Panc1 (cell line): ENCODE measurements at regions not wholly inside any gene's neighbourhood (a gene's known extent, or its start where the extent isn't known, plus 50 kb on each side); places are given as distances from the start of the nearest gene placed in this dataset.
"Not testable (repeated sequence)": the region's sequence is repeated elsewhere in the genome, so short reads cannot be mapped to it uniquely, and the experiment has no call there.

Source experiments
- ATAC-seq: fragments of 200-7000 bp; cut with Tn5 transposase; 2 replicates; pipeline ENCODE4 v1.9.1; 2020; ENCODE audit warnings: mild to moderate bottlenecking, moderate library complexity
- BruUV-seq: library from RNA; stranded (reverse); fragments of 400-500 nt; replicated peaks from 2 replicates; lab custom pipeline; 2021; lab: Mats Ljungman, UMichigan
- CTCF ChIA-PET: fragments of 300-600 bp; sonication (Branson Sonifier 250); formaldehyde crosslinking; loops from one replicate; lab custom pipeline; 2022; ENCODE audit warnings: antibody characterized with exemption; lab: Charles Lee
- POLR2A ChIA-PET: fragments of 300-600 bp; sonication (Branson Sonifier 250); formaldehyde crosslinking; loops from one replicate; lab custom pipeline; 2022; ENCODE audit warnings: antibody characterized with exemption; lab: Charles Lee
- DNase-seq: peaks from one replicate; pipeline ENCODE4 v3.0.0-alpha.2; 2010; ENCODE audit warnings: low read depth, low spot score
- H3K27ac ChIP-seq: 2 replicates; pipeline ENCODE4 v1.5.1; 2011; ENCODE audit warnings: mild to moderate bottlenecking, low read length, inconsistent platforms
- H3K27me3 ChIP-seq: fragments of 200-500 bp; sonication (Bioruptor generic); 2 replicates; pipeline ENCODE4 v1.6.0; 2014; ENCODE audit warnings: low read length, inconsistent platforms; ENCODE audit not compliant: control insufficient read depth, insufficient read depth
- H3K36me3 ChIP-seq: fragments of 200-500 bp; sonication (Bioruptor generic); 2 replicates; pipeline ENCODE4 v1.5.1; 2014; ENCODE audit warnings: inconsistent platforms, mild to moderate bottlenecking, low read length, moderate library complexity; ENCODE audit not compliant: control insufficient read depth, insufficient read depth
- H3K4me1 ChIP-seq: 2 replicates; pipeline ENCODE4 v1.5.1; 2011; ENCODE audit warnings: inconsistent platforms, mild to moderate bottlenecking, low read length, moderate library complexity; ENCODE audit not compliant: control insufficient read depth, insufficient read depth
- H3K4me3 ChIP-seq, 2 experiments: 2 replicates each; pipeline ENCODE4 v1.5.1; 2011 to 2012; ENCODE audit warnings: low read depth in 2 of 2, low read length in 2 of 2, mild to moderate bottlenecking in 2 of 2, inconsistent platforms in 1 of 2, moderate library complexity in 1 of 2
- H3K9me3 ChIP-seq: fragments of 200-500 bp; sonication (Bioruptor generic); 2 replicates; pipeline ENCODE4 v1.5.1; 2014; ENCODE audit warnings: low read depth, mild to moderate bottlenecking, inconsistent platforms, low read length, moderate library complexity; ENCODE audit not compliant: control insufficient read depth, insufficient read depth
- CTCF ChIP-seq: fragments of 450-650 bp; IDR thresholded peaks from 2 replicates; pipeline ENCODE4 v1.5.1; 2017; ENCODE audit warnings: mild to moderate bottlenecking
- POLR2AphosphoS5 ChIP-seq: IDR thresholded peaks from 2 replicates; pipeline ENCODE4 v1.6.1; 2012; ENCODE audit warnings: mild to moderate bottlenecking, low read depth, low read length, moderate library complexity
- REST ChIP-seq, 2 experiments: IDR thresholded peaks; 2 replicates each; pipeline ENCODE4 v1.6.1; 2011 to 2012; ENCODE audit warnings: low read depth in 2 of 2, control low read depth in 1 of 2, low read length in 1 of 2, mild to moderate bottlenecking in 1 of 2, moderate library complexity in 1 of 2; ENCODE audit not compliant: insufficient read depth in 1 of 2
- SIN3A ChIP-seq: IDR thresholded peaks from 2 replicates; pipeline ENCODE4 v1.6.1; 2012; ENCODE audit warnings: low read depth, mild to moderate bottlenecking, low read length, moderate library complexity, borderline replicate concordance; ENCODE audit not compliant: insufficient read depth
- TCF7L2 ChIP-seq: IDR thresholded peaks from 2 replicates; pipeline ENCODE4 v1.6.1; 2011; ENCODE audit warnings: mild to moderate bottlenecking, low read depth, low read length, inconsistent platforms
- in situ Hi-C: cut with HindIII; loops from 2 replicates; pipeline ENCODE4 v1.10.0; 2016; ENCODE audit warnings: low sequenced_read_pairs, low pct_unique_long_range_greater_than_20kb
- intact Hi-C: fragments of 100-400 bp; cut with micrococcal nuclease; formaldehyde crosslinking; loops from one replicate; pipeline ENCODE4 v1.10.0; 2022; ENCODE audit not compliant: unreplicated experiment

GRCh38 chr10:64041989-64042490 is 520.8 kb downstream of the REEP3 start:
- ATAC-seq, result no peak

GRCh38 chr10:64044098-64044497 is 522.9 kb downstream of the REEP3 start:
- Histone ChIP-seq H3K27ac (no peak overlapping the region), H3K27me3 (no peaks in the 10 kb centered on the region), H3K4me1 (no peaks in the 10 kb centered on the region), H3K9me3 (no peaks in the 10 kb centered on the region), H3K4me3 (no peak overlapping the region), H3K36me3 (no peaks in the 10 kb centered on the region)
- ChIA-PET CTCF (no interaction called here), POLR2A (no interaction called here)
- TF ChIP-seq REST (IDR thresholded peaks at IDR 0.05; ENCODE audit: insufficient read depth in 1 of 2, low read depth in 2 of 2, low read length in 1 of 2) (no peak), SIN3A (no peak), TCF7L2 (no peak), CTCF (no peak), POLR2AphosphoS5 (no peak)
- DNase-seq (no peak), ATAC-seq (no peak)
- intact Hi-C loops, result loop anchor here (5.0 kb wide), 1 partner anchor 177 kb away; no protein-coding TSS in a partner anchor
- no TSS peak for BruUV-seq
- in situ Hi-C loops, result no loop called here

More at GRCh38 chr10:64041989-64042490, 520.8 kb downstream of the REEP3 start:
- Histone ChIP-seq H3K36me3 (no peaks in the 10 kb centered on the region), H3K4me3 (no peak overlapping the region), H3K27me3 (no peaks in the 10 kb centered on the region; the same call in 1 of the 2 replicates), H3K9me3 (no peaks in the 10 kb centered on the region), H3K4me1 (no peaks in the 10 kb centered on the region), H3K27ac (no peak overlapping the region)
- TF ChIP-seq POLR2AphosphoS5 (no peak), SIN3A (no peak), REST (IDR thresholded peaks at IDR 0.05; ENCODE audit: insufficient read depth in 1 of 2, low read depth in 2 of 2, low read length in 1 of 2) (no peak), TCF7L2 (no peak), CTCF (no peak)
- in situ Hi-C loops (no loop called here), intact Hi-C loops (loop anchor here (5.0 kb wide), 1 partner anchor 175 kb away; no protein-coding TSS in a partner anchor)
- no peak for DNase-seq
- ChIA-PET POLR2A (no interaction called here), CTCF (interaction anchor here (0.7 kb wide), 2 partner anchors 90 to 134 kb away, joined by 5 to 9 read pairs; no protein-coding TSS in a partner anchor)
- no TSS peak for BruUV-seq

GRCh38 chr10:64044957-64045632 is 523.9 kb downstream of the REEP3 start:
- H3K4me3 ChIP-seq, DNase-seq, H3K27ac ChIP-seq, H3K36me3 ChIP-seq, POLR2A ChIA-PET, H3K27me3 ChIP-seq, in situ Hi-C loops, ATAC-seq, H3K4me1 ChIP-seq, CTCF ChIA-PET, BruUV-seq, H3K9me3 ChIP-seq: not testable (repeated sequence)
- intact Hi-C loops, result loop anchor here (5.0 kb wide), 1 partner anchor 178 kb away; no protein-coding TSS in a partner anchor
